ENCODE measurements at regions not wholly inside any gene's neighbourhood (a gene's known extent, or its start where the extent isn't known, plus 50 kb on each side); places are given as distances from the start of the nearest gene placed in this dataset.

GRCh38 chr2:9082158-9082557, 78.7 kb upstream of the MBOAT2 start:
- TF ChIP-seq CTCF (IDR thresholded peaks at IDR 0.05) = no peak
- no peak for TF ChIP-seq POLR2A (IDR thresholded peaks at IDR 0.05)
- Histone ChIP-seq H3K4me3 (no peak overlapping the region), H3K27me3 (no peaks in the 10 kb centered on the region), H3K36me3 (ENCODE audit: low read depth, missing control alignments) (no peaks in the 10 kb centered on the region), H3K9me3 (no peaks in the 10 kb centered on the region), H3K4me1 (peaks cover 2% of the 10 kb centered on the region), H3K27ac (no peak overlapping the region)
- no peak for DNase-seq
- intact Hi-C loops (cut with DNase I; ENCODE audit: low total_unique reads) = no loop called here

DNA sequence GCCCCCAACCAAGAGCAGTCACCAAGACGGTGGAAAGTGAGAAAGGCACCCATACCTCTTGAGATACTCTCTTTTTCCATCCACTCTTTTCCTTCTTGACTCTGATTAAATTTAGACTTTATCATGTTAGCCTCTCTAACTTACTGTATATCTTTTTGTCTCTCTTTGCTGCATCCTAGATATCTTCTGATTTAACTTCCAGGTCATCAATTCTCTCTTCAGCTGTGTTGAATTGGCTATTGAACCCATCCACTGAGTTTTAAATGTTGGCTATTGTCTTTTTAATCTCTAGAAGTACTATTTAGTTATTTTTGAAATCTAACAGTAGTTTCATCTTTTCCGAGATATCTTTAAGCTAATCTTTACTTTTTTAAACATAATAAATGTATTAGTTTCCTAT, 78.3 kb upstream of the MBOAT2 start:
- Histone ChIP-seq H3K4me1 (no peaks in the 10 kb centered on the region), H3K27ac (no peak overlapping the region), H3K4me3 (no peak overlapping the region), H3K27me3 (no peaks in the 10 kb centered on the region), H3K36me3 (ENCODE audit: low read depth, missing control alignments) (no peaks in the 10 kb centered on the region), H3K9me3 (no peaks in the 10 kb centered on the region)
- intact Hi-C loops (cut with DNase I; ENCODE audit: low total_unique reads) = no loop called here
- no peak for DNase-seq
- TF ChIP-seq POLR2A (IDR thresholded peaks at IDR 0.05) (no peak), CTCF (IDR thresholded peaks at IDR 0.05) (no peak)
- 92 to 93% methylated on average over 2 of the region's 2 CpGs for WGBS, 2 donors

- no peak for DNase-seq
- Histone ChIP-seq H3K36me3 (ENCODE audit: low read depth, missing control alignments) (no peaks in the 10 kb centered on the region), H3K4me3 (no peak overlapping the region), H3K27me3 (no peaks in the 10 kb centered on the region), H3K4me1 (no peaks in the 10 kb centered on the region), H3K9me3 (no peaks in the 10 kb centered on the region), H3K27ac (no peak overlapping the region)
- TF ChIP-seq CTCF (IDR thresholded peaks at IDR 0.05) (no peak), POLR2A (IDR thresholded peaks at IDR 0.05) (no peak)
- intact Hi-C loops (cut with DNase I; ENCODE audit: low total_unique reads) = no loop called here
- 90 to 93% methylated on average over 8 of the region's 8 CpGs for WGBS, 2 donors
These were observed 74.9 kb upstream of the MBOAT2 start for GRCh38 chr2:9078405-9078804.

DNA sequence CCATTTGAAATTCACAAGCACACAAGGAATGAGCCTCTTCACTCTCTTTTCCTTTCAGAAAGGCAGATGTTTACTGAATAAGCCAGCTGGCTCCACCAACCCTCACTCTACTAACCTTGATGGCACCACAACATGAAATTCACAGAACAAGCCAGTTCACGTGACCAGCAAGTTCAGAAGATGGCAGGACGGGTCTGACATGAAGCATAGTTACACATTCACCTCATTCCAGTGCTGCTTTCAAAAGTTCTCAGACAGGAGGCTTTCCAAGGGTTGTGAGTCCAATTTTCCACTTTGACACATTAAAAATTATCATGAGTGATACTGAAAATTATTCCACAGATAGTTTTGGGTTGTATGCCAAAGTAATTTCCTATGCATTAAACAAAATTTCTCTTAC, 74.2 kb upstream of the MBOAT2 start:
- no peak overlapping the region for H3K27ac ChIP-seq
- 91 to 93% methylated on average over 2 of the region's 2 CpGs for WGBS, 2 donors
- no peaks in the 10 kb centered on the region for H3K9me3 ChIP-seq
- no peaks in the 10 kb centered on the region for H3K36me3 ChIP-seq (ENCODE audit: low read depth, missing control alignments)
- no peaks in the 10 kb centered on the region for H3K4me1 ChIP-seq
- no peak for DNase-seq
- intact Hi-C loops (cut with DNase I; ENCODE audit: low total_unique reads) = no loop called here
- H3K27me3 ChIP-seq = no peaks in the 10 kb centered on the region
- TF ChIP-seq CTCF (IDR thresholded peaks at IDR 0.05) = no peak
- no peak for TF ChIP-seq POLR2A (IDR thresholded peaks at IDR 0.05)
- no peak overlapping the region for H3K4me3 ChIP-seq

GRCh38 chr2:9076755-9077154, 73.3 kb upstream of the MBOAT2 start:
- Histone ChIP-seq H3K9me3 (no peaks in the 10 kb centered on the region), H3K27ac (no peak overlapping the region), H3K27me3 (no peaks in the 10 kb centered on the region), H3K4me3 (no peak overlapping the region), H3K4me1 (no peaks in the 10 kb centered on the region), H3K36me3 (ENCODE audit: low read depth, missing control alignments) (no peaks in the 10 kb centered on the region)
- TF ChIP-seq CTCF (IDR thresholded peaks at IDR 0.05) = no peak
- no peak for DNase-seq
- WGBS, 2 donors = 94 to 95% methylated on average over 6 of the region's 6 CpGs
- intact Hi-C loops (cut with DNase I; ENCODE audit: low total_unique reads) = no loop called here

Data from testis (tissue), 2 donors.